ENCODE measurements at regions not wholly inside any gene's neighbourhood (a gene's known extent, or its start where the extent isn't known, plus 50 kb on each side); places are given as distances from the start of the nearest gene placed in this dataset.

- H3K4me3 ChIP-seq, result no peak overlapping the region
- H3K27me3 ChIP-seq, result no peaks in the 10 kb centered on the region
- peaks cover 7 to 12% of the 10 kb centered on the region in 2 donors for H3K9me3 ChIP-seq
- H3K4me1 ChIP-seq, result no peaks in the 10 kb centered on the region
- H3K36me3 ChIP-seq, result no peaks in the 10 kb centered on the region
- H3K27ac ChIP-seq, result no peak overlapping the region
- TF ChIP-seq CTCF (IDR thresholded peaks at IDR 0.05), result peak in 1 of 3 experiments; percentile 5
- intact Hi-C loops (cut with DNase I), result no loop called here
- no peak for DNase-seq (ENCODE audit: low spot score in 2 of 2)
Measured at GRCh38 chr1:2867861-2868260, 66.4 kb upstream of the TTC34 start.

GRCh38 chr1:2868571-2869195, 67.2 kb upstream of the TTC34 start:
- DNase-seq (ENCODE audit: low spot score in 2 of 2), result no peak
- Histone ChIP-seq H3K27me3 (no peaks in the 10 kb centered on the region), H3K36me3 (no peaks in the 10 kb centered on the region), H3K4me3 (no peak overlapping the region), H3K27ac (no peak overlapping the region), H3K9me3 (peaks cover 7 to 12% of the 10 kb centered on the region in 2 donors), H3K4me1 (no peaks in the 10 kb centered on the region)
- TF ChIP-seq CTCF (IDR thresholded peaks at IDR 0.05), result no peak
- intact Hi-C loops (cut with DNase I), result no loop called here

- Histone ChIP-seq H3K9me3 (peaks cover 7 to 12% of the 10 kb centered on the region in 2 donors), H3K4me3 (no peak overlapping the region), H3K27ac (no peak overlapping the region), H3K36me3 (no peaks in the 10 kb centered on the region), H3K4me1 (peaks cover 0 to 12% of the 10 kb centered on the region in 2 donors), H3K27me3 (no peaks in the 10 kb centered on the region)
- intact Hi-C loops (cut with DNase I), result loop anchor here (10.0 kb wide), 1 partner anchor 413 kb away; no protein-coding TSS in a partner anchor
- TF ChIP-seq CTCF (IDR thresholded peaks at IDR 0.05), result no peak
- no peak for DNase-seq (ENCODE audit: low spot score in 2 of 2)
Measured at GRCh38 chr1:2871246-2871815, 69.8 kb upstream of the TTC34 start.

GRCh38 chr1:2874207-2874606, 72.7 kb upstream of the TTC34 start:
- no peak for DNase-seq (ENCODE audit: low spot score in 2 of 2)
- Histone ChIP-seq H3K4me1 (peaks cover 0 to 12% of the 10 kb centered on the region in 2 donors), H3K4me3 (peak overlapping the region in 1 of 2 donors; percentile 52), H3K9me3 (peaks cover 7 to 12% of the 10 kb centered on the region in 2 donors), H3K27me3 (no peaks in the 10 kb centered on the region), H3K27ac (no peak overlapping the region), H3K36me3 (no peaks in the 10 kb centered on the region)
- TF ChIP-seq CTCF (IDR thresholded peaks at IDR 0.05), result no peak
- intact Hi-C loops (cut with DNase I), result loop anchor here (2.0 to 10.0 kb wide), 2 partner anchors 49 to 411 kb away; no protein-coding TSS in a partner anchor

GRCh38 chr1:2874607-2875480, 73.4 kb upstream of the TTC34 start:
- Histone ChIP-seq H3K9me3 (peaks cover 7 to 12% of the 10 kb centered on the region in 2 donors), H3K36me3 (no peaks in the 10 kb centered on the region), H3K27ac (peak overlapping the region in 1 of 2 donors; percentile 60), H3K4me1 (peaks cover 0 to 12% of the 10 kb centered on the region in 2 donors), H3K27me3 (no peaks in the 10 kb centered on the region), H3K4me3 (peak overlapping the region in 1 of 2 donors; percentile 52)
- intact Hi-C loops (cut with DNase I), result loop anchor here (2.0 to 10.0 kb wide), 2 partner anchors 48 to 410 kb away; no protein-coding TSS in a partner anchor
- DNase-seq (ENCODE audit: low spot score in 2 of 2), result peak in 1 of 2 donors; percentile 22
- TF ChIP-seq CTCF (IDR thresholded peaks at IDR 0.05), result no peak
